Loucy (cell line): ENCODE measurements at regions not wholly inside any gene's neighbourhood (a gene's known extent, or its start where the extent isn't known, plus 50 kb on each side); places are given as distances from the start of the nearest gene placed in this dataset.

Experiments
- EZH2phosphoT487 ChIP-seq: fragments of 200-600 bp; IDR thresholded peaks from 2 replicates; pipeline ENCODE4 v1.6.1; 2018; ENCODE audit warnings: antibody characterized with exemption, mild to moderate bottlenecking, moderate library complexity, borderline replicate concordance
- TF ChIP-seq, protein P1 (sequence below): fragments of 200-600 bp; sonication (generic); conservative IDR thresholded peaks from 2 replicates; pipeline ENCODE4 v1.5.1; 2014; ENCODE audit warnings: mild to moderate bottlenecking, antibody characterized with exemption, low read length

DNA sequence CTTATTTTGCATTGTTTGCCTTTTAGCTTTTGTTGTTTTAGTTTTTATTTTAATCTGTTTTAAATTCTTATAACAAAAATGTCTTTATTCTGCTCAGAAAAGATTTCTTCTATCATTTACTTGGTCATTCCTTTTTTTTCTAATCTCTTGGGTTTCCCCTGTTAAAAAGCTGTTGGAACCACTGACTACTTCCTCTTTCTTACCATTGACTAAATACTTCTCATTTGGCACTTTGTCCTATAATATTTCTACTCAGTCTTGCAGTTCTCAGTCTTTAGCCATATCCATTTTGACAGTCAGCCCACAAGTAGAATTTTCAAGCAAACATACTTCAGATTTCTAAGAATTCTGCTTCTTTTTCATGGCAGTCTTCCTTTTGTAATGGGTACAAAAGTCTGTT is 567.2 kb downstream of the SATB2 start:
- TF ChIP-seq, protein P1, sequence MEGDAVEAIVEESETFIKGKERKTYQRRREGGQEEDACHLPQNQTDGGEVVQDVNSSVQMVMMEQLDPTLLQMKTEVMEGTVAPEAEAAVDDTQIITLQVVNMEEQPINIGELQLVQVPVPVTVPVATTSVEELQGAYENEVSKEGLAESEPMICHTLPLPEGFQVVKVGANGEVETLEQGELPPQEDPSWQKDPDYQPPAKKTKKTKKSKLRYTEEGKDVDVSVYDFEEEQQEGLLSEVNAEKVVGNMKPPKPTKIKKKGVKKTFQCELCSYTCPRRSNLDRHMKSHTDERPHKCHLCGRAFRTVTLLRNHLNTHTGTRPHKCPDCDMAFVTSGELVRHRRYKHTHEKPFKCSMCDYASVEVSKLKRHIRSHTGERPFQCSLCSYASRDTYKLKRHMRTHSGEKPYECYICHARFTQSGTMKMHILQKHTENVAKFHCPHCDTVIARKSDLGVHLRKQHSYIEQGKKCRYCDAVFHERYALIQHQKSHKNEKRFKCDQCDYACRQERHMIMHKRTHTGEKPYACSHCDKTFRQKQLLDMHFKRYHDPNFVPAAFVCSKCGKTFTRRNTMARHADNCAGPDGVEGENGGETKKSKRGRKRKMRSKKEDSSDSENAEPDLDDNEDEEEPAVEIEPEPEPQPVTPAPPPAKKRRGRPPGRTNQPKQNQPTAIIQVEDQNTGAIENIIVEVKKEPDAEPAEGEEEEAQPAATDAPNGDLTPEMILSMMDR: no peak
- TF ChIP-seq EZH2phosphoT487: no peak
